ENCODE measurements at regions not wholly inside any gene's neighbourhood (a gene's known extent, or its start where the extent isn't known, plus 50 kb on each side); places are given as distances from the start of the nearest gene placed in this dataset.

DNA sequence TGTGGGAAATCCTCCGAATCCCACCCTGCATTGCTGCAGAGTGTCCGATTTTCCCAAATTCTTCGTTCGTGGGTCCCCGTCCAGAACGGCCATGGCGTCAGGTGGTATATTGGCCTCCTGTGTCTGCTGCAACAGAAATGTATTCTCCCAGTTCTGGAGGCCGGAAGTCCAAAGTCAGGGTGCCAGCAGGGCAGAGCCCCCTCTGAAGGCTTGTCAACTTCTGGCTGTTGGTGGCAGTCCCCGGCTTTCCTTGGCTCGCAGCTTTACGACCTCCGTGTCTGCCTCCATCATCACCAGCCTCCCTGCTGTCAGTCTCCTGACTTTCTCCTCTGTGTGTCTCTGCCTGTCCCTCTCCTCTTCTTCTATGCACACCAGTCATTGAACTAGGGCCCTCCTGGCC is 142.1 kb upstream of the FOXF1 start:
- Histone ChIP-seq H3K4me1 (ENCODE audit: control insufficient read depth in 1 of 2, insufficient read depth in 2 of 2, low read length in 2 of 2) (no peaks in the 10 kb centered on the region), H3K27ac (ENCODE audit: low read depth in 1 of 2, low read length in 2 of 2) (no peak overlapping the region), H3K9me3 (ENCODE audit: control insufficient read depth, low read length) (peaks cover 1% of the 10 kb centered on the region), H3K4me3 (ENCODE audit: low read length in 2 of 2) (no peak overlapping the region), H3K27me3 (ENCODE audit: control insufficient read depth in 1 of 2, insufficient read depth in 2 of 2, low read length in 1 of 2) (no peaks in the 10 kb centered on the region), H3K36me3 (ENCODE audit: control insufficient read depth in 1 of 2, insufficient read depth in 2 of 2, low read length in 1 of 2) (no peaks in the 10 kb centered on the region)
- ATAC-seq (ENCODE audit: low FRiP score) (no peak), DNase-seq (peak in 1 of 2 donors; percentile 44)
- intact Hi-C loops (cut with DNase I): no loop called here
- 72 to 82% methylated on average over 12 of the region's 12 CpGs for WGBS, 2 donors

DNA sequence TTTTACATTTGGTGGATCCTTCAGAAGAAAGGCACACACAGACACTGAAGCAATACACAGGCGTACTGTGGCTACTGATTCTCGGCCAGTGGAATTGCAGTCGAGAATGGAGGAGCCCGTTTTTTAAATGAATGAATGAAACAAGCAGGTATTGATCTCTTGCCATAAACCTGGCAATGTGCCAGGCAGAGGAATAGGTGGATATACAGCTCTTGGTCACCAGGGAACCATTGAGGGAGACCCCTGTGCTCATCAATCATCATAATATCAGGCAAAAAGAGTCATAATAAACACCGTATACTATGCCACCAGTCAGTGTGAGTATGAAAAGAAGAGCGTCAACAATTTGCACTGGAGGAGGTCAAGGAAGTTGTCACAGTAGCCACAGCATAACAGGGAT is 140.3 kb upstream of the FOXF1 start:
- intact Hi-C loops (cut with DNase I): no loop called here
- DNase-seq: no peak

DNA sequence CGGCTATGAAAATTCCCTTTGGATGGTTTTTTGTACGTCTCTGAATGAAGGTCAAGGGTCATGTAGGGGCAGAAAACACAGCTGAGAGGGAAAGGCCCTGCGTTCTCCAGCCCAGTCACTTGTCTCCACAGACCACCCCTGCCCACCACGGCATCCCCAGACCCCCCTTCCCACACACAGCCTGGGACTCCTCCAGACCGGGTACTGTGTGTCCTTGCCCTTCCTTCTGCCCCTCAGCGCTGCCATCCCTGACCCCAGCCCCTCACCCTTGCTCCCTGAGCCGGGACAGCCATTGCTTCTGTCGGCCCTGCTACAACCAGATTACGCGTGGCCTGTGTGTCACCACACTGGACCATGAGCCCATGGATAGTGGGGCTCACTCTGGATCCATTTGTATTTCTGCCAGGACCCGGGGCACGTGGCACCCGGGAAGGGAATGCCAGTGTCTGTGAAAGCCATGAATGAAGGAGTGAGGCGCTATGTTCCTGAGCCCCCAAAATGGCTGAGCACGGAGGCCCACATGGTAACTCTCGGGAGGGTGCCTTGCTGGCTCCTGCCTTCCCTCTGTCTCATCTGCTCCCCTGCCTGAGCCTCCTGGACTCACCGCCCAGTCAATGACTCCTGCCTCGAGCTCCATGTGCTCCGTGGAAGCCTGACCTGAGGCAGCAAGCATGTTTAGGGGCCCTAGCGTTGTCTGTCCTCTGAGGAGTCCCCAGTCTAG is 139.1 kb upstream of the FOXF1 start:
- Histone ChIP-seq H3K9me3 (ENCODE audit: control insufficient read depth, low read length) (peaks cover 4% of the 10 kb centered on the region), H3K27me3 (ENCODE audit: control insufficient read depth in 1 of 2, insufficient read depth in 2 of 2, low read length in 1 of 2) (no peaks in the 10 kb centered on the region), H3K36me3 (ENCODE audit: control insufficient read depth in 1 of 2, insufficient read depth in 2 of 2, low read length in 1 of 2) (no peaks in the 10 kb centered on the region), H3K4me1 (ENCODE audit: control insufficient read depth in 1 of 2, insufficient read depth in 2 of 2, low read length in 2 of 2) (no peaks in the 10 kb centered on the region), H3K4me3 (ENCODE audit: low read length in 2 of 2) (no peak overlapping the region), H3K27ac (ENCODE audit: low read depth in 1 of 2, low read length in 2 of 2) (no peak overlapping the region)
- no peak for ATAC-seq (ENCODE audit: low FRiP score)
- intact Hi-C loops (cut with DNase I): no loop called here
- peak in 1 of 2 donors; percentile 25 for DNase-seq
- WGBS, 2 donors: 64 to 70% methylated on average over 20 of the region's 20 CpGs

More for the DNA sequence above, 140.3 kb upstream of the FOXF1 start:
- H3K4me1 ChIP-seq (ENCODE audit: control insufficient read depth in 1 of 2, insufficient read depth in 2 of 2, low read length in 2 of 2): no peaks in the 10 kb centered on the region
- no peak for ATAC-seq (ENCODE audit: low FRiP score)
- peaks cover 4% of the 10 kb centered on the region for H3K9me3 ChIP-seq (ENCODE audit: control insufficient read depth, low read length)
- no peaks in the 10 kb centered on the region for H3K27me3 ChIP-seq (ENCODE audit: control insufficient read depth in 1 of 2, insufficient read depth in 2 of 2, low read length in 1 of 2)
- no peak overlapping the region for H3K27ac ChIP-seq (ENCODE audit: low read depth in 1 of 2, low read length in 2 of 2)
- no peak overlapping the region for H3K4me3 ChIP-seq (ENCODE audit: low read length in 2 of 2)
- no peaks in the 10 kb centered on the region for H3K36me3 ChIP-seq (ENCODE audit: control insufficient read depth in 1 of 2, insufficient read depth in 2 of 2, low read length in 1 of 2)
- 66 to 83% methylated on average over 6 of the region's 6 CpGs for WGBS, 2 donors

DNA sequence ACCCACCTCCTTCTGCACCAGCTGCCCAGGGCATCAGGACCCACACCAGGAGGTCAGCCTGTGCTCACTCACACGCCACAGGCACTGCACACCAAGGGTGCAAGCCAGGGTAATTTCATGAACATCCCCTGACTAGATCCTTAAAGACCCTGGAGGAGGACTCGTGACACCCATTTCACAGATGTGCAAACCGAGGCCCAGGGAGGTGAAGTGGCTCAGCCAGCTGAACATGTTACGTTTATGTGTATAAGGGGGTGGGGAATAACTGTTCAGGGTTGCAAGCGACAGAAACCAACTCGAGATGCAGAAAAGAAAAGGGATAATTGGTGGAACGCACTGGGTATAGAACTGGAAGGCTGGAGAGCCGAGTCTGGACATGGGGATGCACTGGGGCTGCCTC is 138.1 kb upstream of the FOXF1 start:
- Histone ChIP-seq H3K36me3 (ENCODE audit: control insufficient read depth in 1 of 2, insufficient read depth in 2 of 2, low read length in 1 of 2) (no peaks in the 10 kb centered on the region), H3K4me3 (ENCODE audit: low read length in 2 of 2) (no peak overlapping the region), H3K9me3 (ENCODE audit: control insufficient read depth, low read length) (peaks cover 4% of the 10 kb centered on the region), H3K4me1 (ENCODE audit: control insufficient read depth in 1 of 2, insufficient read depth in 2 of 2, low read length in 2 of 2) (no peaks in the 10 kb centered on the region), H3K27ac (ENCODE audit: low read depth in 1 of 2, low read length in 2 of 2) (no peak overlapping the region), H3K27me3 (ENCODE audit: control insufficient read depth in 1 of 2, insufficient read depth in 2 of 2, low read length in 1 of 2) (no peaks in the 10 kb centered on the region)
- 89 to 90% methylated on average over 8 of the region's 8 CpGs for WGBS, 2 donors
- intact Hi-C loops (cut with DNase I): no loop called here
- ATAC-seq (ENCODE audit: low FRiP score) (no peak), DNase-seq (peak in 1 of 2 donors; percentile 26)

DNA sequence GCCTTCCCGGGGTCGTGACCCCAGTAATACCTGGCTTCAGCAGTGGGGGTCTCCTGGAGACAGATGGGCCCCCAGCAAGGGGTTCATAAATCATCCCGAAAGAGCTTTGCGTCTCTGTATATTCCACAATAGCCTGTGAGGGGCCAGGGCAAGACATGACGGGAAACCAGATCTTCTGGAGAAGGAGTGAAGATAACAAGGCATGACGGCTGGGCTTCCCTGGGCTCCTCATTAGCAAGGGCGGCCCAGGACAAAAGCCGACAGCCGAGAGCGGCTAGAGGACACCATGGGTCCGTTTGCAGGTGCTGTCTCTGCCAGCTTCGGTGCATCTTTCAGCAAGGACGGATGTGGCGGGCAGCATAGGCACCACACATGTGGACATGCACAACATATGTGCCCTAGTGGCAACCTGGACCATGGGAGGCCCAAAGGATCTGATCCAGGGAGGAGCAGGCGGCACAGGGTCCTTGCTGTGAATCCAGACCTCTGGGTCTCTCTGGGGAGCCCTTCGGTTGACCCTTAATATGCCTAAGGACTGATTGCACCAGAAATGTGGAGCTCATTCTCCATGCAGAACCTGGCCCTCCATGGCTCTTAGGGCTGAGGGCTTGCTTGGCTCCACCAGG is 136.9 kb upstream of the FOXF1 start:
- peak in 1 of 2 donors; percentile 29 for DNase-seq
- Histone ChIP-seq H3K4me3 (ENCODE audit: low read length in 2 of 2) (no peak overlapping the region), H3K36me3 (ENCODE audit: control insufficient read depth in 1 of 2, insufficient read depth in 2 of 2, low read length in 1 of 2) (no peaks in the 10 kb centered on the region), H3K9me3 (ENCODE audit: control insufficient read depth, low read length) (peaks cover 2% of the 10 kb centered on the region), H3K27ac (ENCODE audit: low read depth in 1 of 2, low read length in 2 of 2) (no peak overlapping the region), H3K27me3 (ENCODE audit: control insufficient read depth in 1 of 2, insufficient read depth in 2 of 2, low read length in 1 of 2) (no peaks in the 10 kb centered on the region), H3K4me1 (ENCODE audit: control insufficient read depth in 1 of 2, insufficient read depth in 2 of 2, low read length in 2 of 2) (no peaks in the 10 kb centered on the region)
- WGBS, 2 donors: 81 to 83% methylated on average over 16 of the region's 16 CpGs
- ATAC-seq (ENCODE audit: low FRiP score): no peak
- intact Hi-C loops (cut with DNase I): no loop called here

DNA sequence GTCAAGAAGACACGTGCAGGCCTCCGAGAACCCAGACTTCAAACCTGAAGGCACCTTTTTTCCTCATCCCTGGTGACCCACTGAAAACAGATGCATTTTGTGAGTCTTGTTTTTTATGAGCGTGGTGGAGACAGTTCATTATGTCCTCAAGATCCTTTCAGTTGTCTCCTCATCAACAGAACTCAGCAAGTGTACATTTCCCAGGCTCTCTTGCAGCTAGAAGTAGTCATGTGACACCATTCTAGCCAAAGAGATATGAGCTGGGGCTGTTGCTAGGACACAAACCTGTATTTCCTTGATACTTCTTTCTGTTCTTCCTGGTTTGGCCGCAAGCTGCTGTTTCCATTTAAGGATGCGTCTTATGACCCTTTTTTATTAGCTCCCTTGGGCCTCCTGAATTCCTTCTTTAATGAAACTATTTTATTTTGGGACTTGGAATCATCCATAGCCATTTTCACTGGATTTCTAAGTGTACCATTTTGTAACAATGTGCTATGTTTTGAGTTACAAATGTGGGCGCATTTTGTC is 135.7 kb upstream of the FOXF1 start:
- H3K9me3 ChIP-seq (ENCODE audit: control insufficient read depth, low read length): peaks cover 2% of the 10 kb centered on the region
- H3K27ac ChIP-seq (ENCODE audit: low read depth in 1 of 2, low read length in 2 of 2): no peak overlapping the region
- H3K36me3 ChIP-seq (ENCODE audit: control insufficient read depth in 1 of 2, insufficient read depth in 2 of 2, low read length in 1 of 2): no peaks in the 10 kb centered on the region
- ATAC-seq (ENCODE audit: low FRiP score) (no peak), DNase-seq (no peak)
- no peaks in the 10 kb centered on the region for H3K27me3 ChIP-seq (ENCODE audit: control insufficient read depth in 1 of 2, insufficient read depth in 2 of 2, low read length in 1 of 2)
- H3K4me3 ChIP-seq (ENCODE audit: low read length in 2 of 2): no peak overlapping the region
- 91 to 92% methylated on average over 6 of the region's 6 CpGs for WGBS, 2 donors
- intact Hi-C loops (cut with DNase I): no loop called here
- no peaks in the 10 kb centered on the region for H3K4me1 ChIP-seq (ENCODE audit: control insufficient read depth in 1 of 2, insufficient read depth in 2 of 2, low read length in 2 of 2)

DNA sequence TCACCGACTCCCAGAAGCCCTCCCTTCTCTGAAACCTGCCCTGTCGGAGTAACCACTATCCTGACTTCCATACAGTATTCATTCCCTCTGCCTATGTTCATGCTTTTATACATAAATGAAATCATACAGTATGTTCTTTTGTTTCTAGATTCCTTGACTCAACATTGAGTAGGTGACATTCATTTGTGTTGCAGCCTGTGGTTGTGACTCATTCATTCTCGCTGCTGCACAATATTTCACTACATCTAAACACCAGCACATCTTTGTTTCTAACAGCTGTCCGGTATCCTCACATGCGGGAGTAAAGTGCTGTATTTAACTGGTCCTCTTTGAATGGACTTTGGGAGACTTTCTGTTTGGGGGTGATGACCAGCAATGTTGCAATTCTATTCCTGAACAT is 135.0 kb upstream of the FOXF1 start:
- ATAC-seq (ENCODE audit: low FRiP score) (no peak), DNase-seq (no peak)
- no peaks in the 10 kb centered on the region for H3K36me3 ChIP-seq (ENCODE audit: control insufficient read depth in 1 of 2, insufficient read depth in 2 of 2, low read length in 1 of 2)
- H3K27me3 ChIP-seq (ENCODE audit: control insufficient read depth in 1 of 2, insufficient read depth in 2 of 2, low read length in 1 of 2): no peaks in the 10 kb centered on the region
- H3K4me1 ChIP-seq (ENCODE audit: control insufficient read depth in 1 of 2, insufficient read depth in 2 of 2, low read length in 2 of 2): no peaks in the 10 kb centered on the region
- WGBS, 2 donors: 80 to 85% methylated on average over 5 of the region's 5 CpGs
- intact Hi-C loops (cut with DNase I): no loop called here
- no peak overlapping the region for H3K27ac ChIP-seq (ENCODE audit: low read depth in 1 of 2, low read length in 2 of 2)
- H3K9me3 ChIP-seq (ENCODE audit: control insufficient read depth, low read length): peaks cover 2% of the 10 kb centered on the region
- no peak overlapping the region for H3K4me3 ChIP-seq (ENCODE audit: low read length in 2 of 2)

DNA sequence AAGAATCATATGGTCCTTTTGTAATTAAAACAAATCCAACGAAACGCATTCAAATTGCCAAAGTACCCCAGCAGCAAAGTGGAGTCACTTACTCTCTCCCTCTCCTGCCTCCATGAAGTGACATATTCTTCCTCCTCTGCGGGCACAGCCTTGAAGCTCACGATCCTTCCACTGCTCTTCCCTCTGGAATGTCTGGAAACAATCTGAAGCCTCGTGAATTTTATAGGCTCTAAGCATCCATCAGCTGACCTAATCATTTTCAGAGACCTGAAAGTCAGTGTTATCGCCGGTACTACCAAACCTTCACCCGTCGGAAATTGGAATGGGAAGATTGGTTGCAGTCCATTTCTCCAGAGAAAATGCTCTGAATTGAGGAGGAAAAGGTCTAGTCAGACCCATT is 134.5 kb upstream of the FOXF1 start:
- no peak for DNase-seq
- H3K27ac ChIP-seq (ENCODE audit: low read depth in 1 of 2, low read length in 2 of 2): no peak overlapping the region
- H3K4me1 ChIP-seq (ENCODE audit: control insufficient read depth in 1 of 2, insufficient read depth in 2 of 2, low read length in 2 of 2): no peaks in the 10 kb centered on the region
- H3K36me3 ChIP-seq (ENCODE audit: control insufficient read depth in 1 of 2, insufficient read depth in 2 of 2, low read length in 1 of 2): no peaks in the 10 kb centered on the region
- H3K9me3 ChIP-seq (ENCODE audit: control insufficient read depth, low read length): peaks cover 2% of the 10 kb centered on the region
- no peak overlapping the region for H3K4me3 ChIP-seq (ENCODE audit: low read length in 2 of 2)
- ATAC-seq (ENCODE audit: low FRiP score): no peak
- intact Hi-C loops (cut with DNase I): no loop called here
- WGBS, 2 donors: 43 to 66% methylated on average over 9 of the region's 9 CpGs
- H3K27me3 ChIP-seq (ENCODE audit: control insufficient read depth in 1 of 2, insufficient read depth in 2 of 2, low read length in 1 of 2): no peaks in the 10 kb centered on the region

DNA sequence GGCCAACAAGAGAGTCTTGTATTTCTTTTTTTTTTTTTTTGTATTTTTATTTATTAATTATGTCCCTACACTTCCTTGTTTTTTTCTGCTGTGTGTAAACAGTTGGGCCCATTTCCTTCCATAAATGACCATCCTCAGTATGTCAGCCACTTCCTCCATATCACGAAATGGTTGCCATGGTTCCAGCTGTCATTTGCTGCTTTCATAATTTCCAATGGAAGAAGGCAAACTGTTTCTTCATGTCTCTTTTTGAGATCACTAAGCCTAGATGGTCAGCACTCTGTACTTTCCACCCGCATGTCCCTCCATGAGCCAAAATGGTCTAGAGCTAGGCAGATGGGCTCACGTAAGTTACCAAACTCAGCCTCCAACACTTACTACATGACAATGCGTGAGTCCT is 133.5 kb upstream of the FOXF1 start:
- H3K36me3 ChIP-seq (ENCODE audit: control insufficient read depth in 1 of 2, insufficient read depth in 2 of 2, low read length in 1 of 2): no peaks in the 10 kb centered on the region
- no peaks in the 10 kb centered on the region for H3K27me3 ChIP-seq (ENCODE audit: control insufficient read depth in 1 of 2, insufficient read depth in 2 of 2, low read length in 1 of 2)
- no peak for DNase-seq
- H3K4me1 ChIP-seq (ENCODE audit: control insufficient read depth in 1 of 2, insufficient read depth in 2 of 2, low read length in 2 of 2): no peaks in the 10 kb centered on the region
- H3K4me3 ChIP-seq (ENCODE audit: low read length in 2 of 2): no peak overlapping the region
- no peak overlapping the region for H3K27ac ChIP-seq (ENCODE audit: low read depth in 1 of 2, low read length in 2 of 2)
- H3K9me3 ChIP-seq (ENCODE audit: control insufficient read depth, low read length): peaks cover 2% of the 10 kb centered on the region
- 84 to 86% methylated on average over 4 of the region's 4 CpGs for WGBS, 2 donors
- intact Hi-C loops (cut with DNase I): no loop called here
- no peak for ATAC-seq (ENCODE audit: low FRiP score)
